HG02981 (cell line): ENCODE measurements at regions not wholly inside any gene's neighbourhood (a gene's known extent, or its start where the extent isn't known, plus 50 kb on each side); places are given as distances from the start of the nearest gene placed in this dataset.

Experiments used
- ATAC-seq: cut with Tn5 transposase; IDR thresholded peaks from one replicate; pipeline ENCODE4 v1.9.1; 2021; ENCODE audit warnings: mild to moderate bottlenecking, moderate library complexity; ENCODE audit not compliant: unreplicated experiment

DNA sequence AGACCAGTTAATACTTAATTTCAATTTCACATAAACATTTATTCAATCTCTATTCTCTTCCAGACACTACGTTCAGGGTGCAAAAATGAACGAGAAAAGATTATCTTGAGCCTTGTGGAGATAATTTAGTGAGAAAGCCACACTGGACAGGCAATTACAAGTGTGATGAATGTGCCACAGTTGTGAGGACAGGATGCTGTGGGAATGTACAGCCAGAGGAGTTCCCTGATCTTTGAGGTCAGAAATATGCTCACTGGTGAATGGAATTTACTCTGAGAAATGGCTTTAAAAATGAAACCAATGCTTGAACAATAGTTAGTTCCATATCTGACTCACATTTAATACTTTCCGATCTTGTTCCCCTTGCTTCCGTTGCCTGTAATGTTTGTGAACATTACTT, 864.8 kb downstream of the GATA3 start:
- no peak for ATAC-seq

GRCh38 chr10:8921568-8921967, 867.1 kb downstream of the GATA3 start:
- no peak for ATAC-seq

DNA sequence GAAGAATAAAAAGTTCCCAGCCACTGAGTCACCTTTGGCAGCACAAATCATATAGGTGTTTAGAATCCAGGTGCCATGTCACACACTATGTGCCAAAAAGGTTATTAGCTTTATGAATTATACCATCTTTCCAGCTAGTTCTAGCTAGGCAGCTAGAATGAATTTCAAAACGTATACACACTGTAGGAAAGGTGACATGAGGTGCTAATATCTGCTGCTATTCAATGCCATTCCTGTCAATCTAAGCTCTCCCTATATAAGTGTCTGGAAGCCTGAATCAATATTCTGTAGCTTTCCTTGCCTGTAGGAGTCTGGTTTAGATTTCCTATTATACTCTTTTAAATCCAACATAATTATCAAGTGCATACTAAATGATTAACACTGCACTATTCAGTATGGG, 868.6 kb downstream of the GATA3 start:
- ATAC-seq, result no peak

GRCh38 chr10:8927705-8928104, 873.2 kb downstream of the GATA3 start:
- no peak for ATAC-seq

GRCh38 chr10:8946451-8946850, 892.0 kb downstream of the GATA3 start:
- ATAC-seq, result no peak

- no peak for ATAC-seq
Observed at GRCh38 chr10:8950978-8951377, 896.5 kb downstream of the GATA3 start.

GRCh38 chr10:8951440-8952089, 897.1 kb downstream of the GATA3 start:
- ATAC-seq, result no peak

GRCh38 chr10:8956400-8956799, 901.9 kb downstream of the GATA3 start:
- no peak for ATAC-seq

DNA sequence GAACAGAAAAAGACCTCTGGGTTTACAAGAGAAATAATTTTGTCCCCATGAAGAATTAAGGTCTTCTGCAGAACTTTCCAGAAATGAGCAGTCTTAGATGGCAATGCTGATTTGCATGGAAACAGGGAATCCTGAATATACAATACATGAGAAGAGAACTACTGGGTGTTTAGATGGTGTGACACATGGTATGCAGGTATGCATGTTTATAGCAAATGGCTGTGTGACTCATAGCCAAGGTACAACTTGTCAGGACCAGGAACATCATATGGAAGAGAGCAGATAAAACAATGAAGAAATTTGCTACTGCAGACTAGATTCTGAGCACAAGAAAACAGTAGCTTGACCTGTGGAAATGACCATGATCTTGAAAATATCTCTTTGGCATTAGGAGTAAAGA, 907.8 kb downstream of the GATA3 start:
- ATAC-seq, result no peak

DNA sequence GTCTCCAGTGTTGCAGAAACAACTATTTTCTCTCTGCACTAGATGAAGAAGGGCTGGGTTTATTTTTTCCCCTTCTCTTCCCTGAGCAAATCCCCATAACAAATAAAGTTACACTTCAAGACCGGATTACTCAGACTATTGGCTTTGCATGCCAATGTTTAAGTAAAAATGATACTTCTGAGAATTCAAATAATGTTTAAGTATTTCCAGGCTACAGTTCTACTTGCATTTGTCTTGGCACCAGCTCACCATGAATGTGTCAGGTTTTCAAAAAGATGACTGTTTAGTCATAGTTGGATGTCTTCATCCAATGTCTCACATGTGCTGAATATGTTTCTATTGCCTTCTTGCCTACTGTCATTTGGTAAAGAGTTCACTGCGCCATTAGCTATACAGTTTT, 912.6 kb downstream of the GATA3 start:
- ATAC-seq, result no peak

DNA sequence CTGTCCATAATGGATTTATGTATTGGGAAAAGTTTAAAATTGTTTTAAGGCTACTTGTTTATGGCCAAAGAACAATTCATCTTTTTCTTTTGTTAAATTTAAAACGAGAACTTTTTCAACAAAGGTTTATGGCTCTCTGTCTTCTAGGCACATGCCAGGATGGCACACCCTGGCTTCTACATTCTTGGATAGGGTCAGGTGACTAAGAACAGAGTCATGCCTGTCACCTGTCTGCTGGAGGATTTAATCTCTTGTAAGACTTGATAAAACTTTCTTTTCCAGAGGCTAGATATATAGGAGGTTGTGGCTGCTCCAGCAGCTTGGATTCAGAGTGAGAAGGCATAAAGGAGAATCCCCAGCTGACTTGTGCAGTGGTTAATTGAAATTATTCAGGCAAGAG, 915.4 kb downstream of the GATA3 start:
- ATAC-seq, result no peak

DNA sequence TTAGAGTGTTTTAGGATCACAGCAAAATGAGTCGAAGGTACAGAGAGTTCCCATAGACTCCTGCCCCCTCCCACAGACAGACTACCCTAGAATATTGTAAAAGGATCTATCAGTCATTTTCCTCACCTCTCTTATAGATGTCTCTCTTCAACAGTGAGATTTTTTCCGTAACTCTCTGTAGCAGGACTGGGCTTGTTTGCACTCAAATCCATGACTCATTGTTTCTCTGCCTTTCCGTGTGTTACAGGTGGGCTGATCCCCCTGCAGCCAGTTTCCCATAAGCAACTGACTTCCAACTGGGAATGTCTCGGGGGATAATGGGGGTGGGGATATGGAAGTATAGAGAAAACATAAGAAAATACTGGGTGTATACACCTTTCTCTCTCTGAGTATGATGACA, 921.0 kb downstream of the GATA3 start:
- no peak for ATAC-seq

DNA sequence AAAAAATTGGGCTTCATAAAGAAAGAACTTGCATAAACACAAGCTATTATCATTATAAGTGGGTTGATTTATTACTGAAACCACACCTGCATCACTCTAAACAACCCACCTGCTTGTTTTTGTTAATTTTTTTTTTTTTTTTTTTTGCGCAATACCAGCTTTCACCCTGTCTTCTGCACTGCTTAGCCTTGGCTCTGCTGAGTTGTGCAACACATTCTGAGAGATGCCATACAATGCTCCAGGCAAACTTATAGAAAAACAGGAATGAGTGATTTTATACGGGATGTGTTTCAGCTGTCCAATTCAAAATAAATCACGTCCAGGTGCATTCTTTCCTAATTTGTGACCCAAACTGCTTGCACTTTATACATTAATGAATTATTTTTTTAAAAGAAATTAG, 923.6 kb downstream of the GATA3 start:
- ATAC-seq, result no peak

DNA sequence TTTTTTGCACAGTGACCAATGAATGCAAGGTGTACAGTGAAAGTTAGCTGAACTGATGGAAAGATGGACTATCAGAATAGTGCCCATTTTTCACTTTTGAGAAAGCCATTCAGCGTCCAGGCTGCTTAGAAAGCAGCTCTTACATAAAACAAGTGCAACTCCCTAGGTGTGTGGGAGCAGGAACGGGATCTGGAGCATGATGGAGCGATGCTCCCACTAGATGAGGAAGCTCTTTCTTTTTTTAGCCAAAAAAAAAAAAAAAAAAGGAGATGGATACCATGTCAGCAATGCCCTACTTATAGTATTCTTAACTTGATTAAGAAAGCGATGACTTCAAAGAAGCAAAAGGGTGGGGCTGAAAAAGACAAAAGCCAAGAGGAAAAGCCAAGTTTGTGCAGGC, 925.5 kb downstream of the GATA3 start:
- no peak for ATAC-seq

DNA sequence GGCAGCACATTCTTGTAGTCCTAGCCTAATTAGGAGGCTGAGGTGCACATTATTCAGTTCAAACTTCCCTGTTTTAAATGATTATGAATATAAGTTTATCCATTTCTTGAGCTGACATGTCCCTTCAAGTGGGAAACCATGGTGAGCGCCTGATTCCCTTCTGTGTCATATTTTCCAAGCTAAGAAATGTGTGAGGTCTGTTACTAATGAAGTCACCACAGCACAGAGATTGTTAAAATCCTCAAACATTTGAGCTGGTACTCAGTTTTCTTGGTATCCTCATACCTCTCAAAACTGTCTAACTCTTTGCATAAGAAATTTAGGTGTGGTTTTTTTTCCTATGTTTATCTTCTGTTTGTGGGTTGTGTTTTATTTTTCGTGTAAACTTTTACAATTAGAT, 926.8 kb downstream of the GATA3 start:
- ATAC-seq, result no peak

- no peak for ATAC-seq
Observed at GRCh38 chr10:8985651-8986050, 931.2 kb downstream of the GATA3 start.

GRCh38 chr10:8986975-8987374, 932.5 kb downstream of the GATA3 start:
- ATAC-seq, result no peak

DNA sequence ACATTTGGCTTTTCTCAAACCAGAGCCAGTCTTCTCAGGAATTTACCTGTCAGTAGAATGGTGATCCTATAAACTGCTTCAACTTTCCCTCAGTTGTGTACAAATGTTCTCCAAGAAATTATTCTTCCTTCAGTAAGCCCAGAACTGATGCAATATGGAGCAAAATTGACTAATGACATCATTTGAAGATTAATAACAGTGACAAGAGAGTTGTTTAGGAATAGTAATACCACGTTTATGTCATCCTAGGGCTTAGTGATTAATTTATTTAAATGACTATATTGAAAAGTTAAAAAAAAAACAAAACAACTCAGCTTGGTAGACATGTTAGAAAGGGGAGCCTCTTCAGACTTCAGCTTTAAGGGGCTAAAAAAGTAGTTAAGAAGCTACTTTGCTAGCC, 933.2 kb downstream of the GATA3 start:
- no peak for ATAC-seq

DNA sequence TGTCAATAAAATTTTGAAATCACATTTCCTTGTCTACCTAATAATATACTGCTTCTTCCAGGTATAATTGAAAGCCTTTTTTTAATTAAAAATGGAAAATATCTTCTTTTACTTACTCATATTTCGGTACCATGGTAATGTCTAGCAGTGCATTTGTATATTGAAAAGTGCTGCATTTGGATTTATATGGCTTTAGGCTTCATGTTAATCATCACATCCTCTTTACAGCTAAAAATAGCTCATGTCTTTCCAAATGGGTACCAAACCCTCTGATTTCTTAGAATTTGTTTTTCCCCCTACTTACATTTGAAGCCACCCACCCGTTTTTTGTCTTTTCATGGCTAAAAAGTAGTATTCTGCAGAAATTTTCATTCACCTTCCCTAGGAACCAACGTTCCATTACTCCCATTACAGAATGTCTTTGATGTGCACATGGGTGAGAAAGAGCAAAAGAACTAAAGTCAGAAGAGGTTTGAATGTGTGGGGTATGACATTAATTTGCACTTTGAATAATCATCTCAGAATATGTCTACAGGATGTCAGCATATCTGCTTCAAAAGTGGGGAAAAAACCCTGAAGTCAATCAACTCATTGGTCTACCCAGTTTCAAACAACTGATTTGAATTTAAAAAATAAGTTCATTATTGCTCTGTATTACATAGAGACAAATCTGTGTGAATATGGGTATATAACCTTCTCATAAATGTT, 935.9 kb downstream of the GATA3 start:
- no peak for ATAC-seq

DNA sequence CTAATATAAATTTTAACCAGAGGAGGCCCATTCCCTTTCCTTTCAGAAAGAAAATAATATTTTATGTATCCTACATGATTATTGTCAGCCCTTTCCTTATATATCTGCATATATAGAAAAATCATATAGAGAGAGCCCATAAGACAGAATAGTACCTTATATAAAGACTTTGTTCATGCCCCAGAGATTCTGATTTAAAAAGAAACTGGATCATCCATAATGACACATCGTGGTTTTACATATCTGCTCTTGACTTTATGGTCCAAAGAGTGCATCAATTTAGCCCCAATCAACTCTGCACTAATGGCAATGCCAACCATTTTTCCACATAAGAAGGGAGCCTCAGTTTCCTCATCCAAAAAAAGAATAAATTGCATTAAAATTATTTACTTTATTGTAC, 937.5 kb downstream of the GATA3 start:
- no peak for ATAC-seq

DNA sequence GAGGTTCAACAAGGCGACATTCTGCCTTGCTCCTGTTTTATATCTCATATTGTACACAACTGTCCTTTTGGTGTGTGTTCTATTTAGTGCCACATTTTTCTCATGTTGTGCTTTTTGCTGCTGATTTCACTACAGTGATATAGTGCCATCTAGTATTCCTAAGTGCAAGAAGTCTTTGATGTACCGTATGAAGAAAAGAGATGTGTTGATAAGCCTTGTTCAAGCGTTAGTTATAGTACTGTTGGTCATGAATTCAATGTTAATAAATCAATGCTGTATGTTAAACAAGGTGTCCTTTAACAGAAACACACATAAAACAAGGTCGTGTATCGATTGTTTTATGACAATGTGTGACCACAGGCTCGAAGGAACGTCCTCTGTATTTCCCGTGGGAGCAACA, 939.4 kb downstream of the GATA3 start:
- no peak for ATAC-seq

GRCh38 chr10:8998751-8999150, 944.3 kb downstream of the GATA3 start:
- no peak for ATAC-seq

GRCh38 chr10:9003122-9003521, 948.6 kb downstream of the GATA3 start:
- ATAC-seq, result no peak
